ENCODE measurements at regions not wholly inside any gene's neighbourhood (a gene's known extent, or its start where the extent isn't known, plus 50 kb on each side); places are given as distances from the start of the nearest gene placed in this dataset.

DNA sequence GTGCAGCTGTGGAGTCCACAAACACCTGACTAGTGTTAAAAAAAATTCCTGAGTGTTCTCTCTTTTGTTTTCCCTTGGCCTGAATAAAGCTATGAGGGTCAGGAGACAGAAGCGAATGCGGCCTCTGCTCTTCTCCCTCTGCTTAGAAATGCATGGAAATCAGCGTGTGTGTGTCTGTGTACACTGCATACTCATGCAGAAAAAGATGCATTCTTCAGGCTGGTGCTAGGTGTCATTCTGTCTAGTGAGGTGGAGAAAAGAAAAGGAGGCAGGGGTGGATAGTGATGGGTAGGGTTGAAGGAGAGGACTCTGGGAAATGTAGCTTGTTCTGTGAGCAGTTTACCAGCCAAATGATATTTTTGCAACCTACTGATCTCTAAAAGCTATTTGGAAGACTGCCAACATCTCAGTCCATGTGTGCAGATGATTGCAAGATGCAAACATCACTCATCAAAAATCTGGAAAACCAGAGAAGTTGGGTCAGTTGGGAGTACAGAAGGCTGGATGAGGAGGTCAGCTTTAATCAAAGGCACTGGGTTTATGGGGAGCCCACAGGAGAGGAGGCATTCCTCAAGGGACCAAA lies 177.7 kb downstream of the INSIG2 start:
- no peak for DNase-seq

DNA sequence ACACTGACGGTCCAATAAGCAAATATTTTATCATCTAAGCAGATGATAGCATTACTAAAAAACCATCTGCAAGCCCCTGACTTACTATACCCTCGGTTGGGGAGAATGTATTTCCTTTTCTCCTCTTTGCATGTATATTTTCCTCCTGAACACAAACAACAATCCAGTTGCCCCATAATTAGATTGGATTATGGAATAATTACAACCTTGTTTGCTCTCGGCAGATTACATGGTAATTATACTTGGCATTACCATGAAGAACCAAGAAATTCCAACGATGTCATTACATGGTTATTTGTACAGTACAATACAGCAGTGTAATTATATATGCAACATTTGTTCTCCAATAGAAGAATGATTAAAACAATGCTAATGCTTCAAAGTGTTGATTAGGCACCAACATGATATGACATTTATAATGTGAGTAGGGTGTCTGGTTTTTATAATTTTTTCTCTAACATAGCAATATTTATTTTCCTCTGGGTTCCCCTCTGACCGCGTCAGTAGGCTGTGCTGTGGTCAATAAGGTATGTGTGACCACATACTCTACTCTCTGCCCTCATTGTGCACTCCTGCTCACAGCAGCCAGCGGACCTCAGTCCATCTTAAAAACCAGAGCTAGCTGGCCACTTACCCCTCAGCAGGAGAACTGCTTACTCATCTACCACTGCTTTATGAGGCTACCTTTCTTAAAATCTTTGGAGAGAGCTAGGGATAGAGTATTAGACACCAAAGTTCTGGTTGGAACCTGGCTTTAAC lies 176.1 kb downstream of the INSIG2 start:
- no peak for DNase-seq

DNA sequence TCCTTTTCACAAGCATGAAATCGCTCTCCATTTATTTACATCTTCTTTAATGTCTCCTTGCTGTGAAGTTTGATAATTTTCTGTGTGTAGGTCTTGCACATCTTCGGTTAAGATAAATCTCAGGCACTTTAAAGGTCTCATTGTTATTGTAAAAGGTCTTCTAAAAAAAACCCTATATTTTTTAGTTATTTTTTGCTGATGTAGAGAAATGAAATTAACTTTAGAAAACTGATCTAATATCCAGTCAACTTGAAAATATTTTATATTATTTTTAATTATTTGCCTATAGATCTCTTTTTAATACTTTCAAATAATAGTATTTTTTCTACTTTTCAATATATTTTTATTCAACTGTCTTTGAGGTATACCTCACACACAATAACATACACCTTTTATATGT lies 169.4 kb downstream of the INSIG2 start:
- no peak for DNase-seq

DNA sequence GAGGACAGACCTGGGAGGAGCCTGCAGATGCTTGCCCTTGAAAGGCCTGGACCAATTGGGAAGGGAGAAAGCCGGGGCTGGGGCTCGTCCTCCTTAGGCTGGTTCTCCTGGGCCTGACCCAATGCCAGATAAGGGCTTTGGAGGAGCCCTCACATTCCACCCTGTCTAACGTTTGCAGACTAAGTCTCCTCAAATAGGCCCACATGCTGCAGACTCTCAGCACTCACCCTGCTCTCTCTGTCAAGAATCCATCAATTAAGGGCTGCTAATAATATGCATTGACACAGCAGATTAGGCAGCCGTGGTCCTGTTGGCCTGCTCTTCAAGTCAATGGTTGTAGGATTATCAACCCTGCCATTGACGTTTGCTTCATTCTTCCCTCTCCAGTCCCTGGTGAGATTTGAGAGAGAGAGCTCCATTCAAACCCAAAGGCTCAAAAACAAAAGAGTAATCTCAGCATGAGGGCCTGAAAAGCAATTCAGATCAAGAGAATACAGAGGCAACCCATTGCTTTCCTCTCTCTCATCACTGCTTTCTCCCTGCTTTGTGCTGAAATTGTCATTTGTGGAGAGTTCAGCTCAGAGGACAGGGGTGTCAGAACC lies 167.6 kb downstream of the INSIG2 start:
- DNase-seq, result no peak

DNA sequence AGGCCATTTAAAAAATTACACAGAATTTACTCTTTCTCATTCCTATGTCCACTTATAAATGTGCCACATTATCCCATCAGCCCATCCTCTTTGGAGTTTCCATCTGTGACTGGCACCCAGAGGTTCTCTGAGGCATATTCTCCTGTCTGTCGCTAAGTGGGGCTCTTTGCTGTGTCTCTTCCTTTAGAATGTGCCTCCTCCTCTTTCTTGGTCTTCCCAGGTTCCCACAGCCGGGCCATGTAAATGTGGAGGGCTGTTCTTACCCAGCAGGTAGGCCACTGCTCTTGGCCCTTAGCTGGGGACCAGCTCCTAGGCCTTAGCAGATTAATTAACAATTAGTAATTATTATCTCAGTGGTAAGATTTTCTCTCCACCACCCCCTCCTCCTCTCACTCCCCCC lies 167.0 kb downstream of the INSIG2 start:
- no peak for DNase-seq

DNA sequence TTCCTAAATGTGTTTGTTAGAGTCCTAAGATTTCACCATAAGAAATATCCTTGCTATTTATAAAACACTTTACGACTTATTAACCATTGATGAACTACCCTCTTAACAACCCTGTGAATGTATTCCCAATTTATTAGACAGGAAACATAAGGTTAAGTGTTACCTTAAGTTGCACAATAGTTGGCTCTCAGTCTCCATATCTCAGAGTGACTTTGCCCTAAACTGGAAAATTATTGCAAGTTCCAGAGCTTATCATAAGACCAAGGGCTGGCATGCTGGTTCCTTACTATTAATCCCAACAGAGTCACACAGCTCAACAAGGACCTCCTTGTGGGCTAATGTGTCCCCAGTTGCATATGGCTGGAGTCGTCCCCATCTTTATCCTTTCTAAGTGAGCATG lies 165.8 kb downstream of the INSIG2 start:
- no peak for DNase-seq

DNA sequence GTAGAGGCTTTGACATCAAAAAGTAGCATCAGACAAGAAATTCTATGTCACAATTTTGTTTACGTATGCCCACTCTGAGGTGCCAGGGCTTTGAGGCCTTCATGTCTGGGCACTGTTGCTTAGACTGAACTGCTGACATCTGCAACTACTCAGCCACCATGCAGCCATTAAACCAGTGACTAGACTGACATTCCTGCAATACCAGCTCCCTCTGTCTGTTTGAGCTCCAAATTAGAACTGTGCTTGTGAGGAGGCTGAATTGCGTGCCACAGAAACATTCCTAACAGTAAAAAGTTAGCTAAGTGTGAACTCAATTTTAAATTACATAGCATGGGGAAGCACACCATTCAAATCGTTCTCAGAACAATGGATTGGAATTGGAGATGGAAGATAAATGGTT lies 163.2 kb downstream of the INSIG2 start:
- no peak for DNase-seq

DNA sequence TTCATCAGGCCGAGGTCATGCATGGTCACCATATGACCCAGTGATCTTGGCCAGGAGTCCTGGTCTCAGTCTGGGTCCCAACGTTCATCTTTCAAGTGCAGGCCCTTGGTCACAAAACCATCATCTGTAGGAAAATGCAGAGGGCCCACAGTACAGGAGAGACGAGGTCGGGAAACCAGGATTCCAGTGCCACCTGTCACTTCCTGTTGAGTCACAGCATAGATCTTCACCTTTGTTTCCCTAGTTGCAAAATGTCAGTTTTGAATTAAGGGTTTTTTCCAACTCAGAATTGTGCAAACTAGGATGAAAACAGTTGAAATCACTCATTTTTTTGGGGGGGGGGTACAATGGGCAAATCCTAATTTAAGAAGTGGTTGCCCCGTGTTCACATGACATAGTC lies 162.2 kb downstream of the INSIG2 start:
- no peak for DNase-seq

DNA sequence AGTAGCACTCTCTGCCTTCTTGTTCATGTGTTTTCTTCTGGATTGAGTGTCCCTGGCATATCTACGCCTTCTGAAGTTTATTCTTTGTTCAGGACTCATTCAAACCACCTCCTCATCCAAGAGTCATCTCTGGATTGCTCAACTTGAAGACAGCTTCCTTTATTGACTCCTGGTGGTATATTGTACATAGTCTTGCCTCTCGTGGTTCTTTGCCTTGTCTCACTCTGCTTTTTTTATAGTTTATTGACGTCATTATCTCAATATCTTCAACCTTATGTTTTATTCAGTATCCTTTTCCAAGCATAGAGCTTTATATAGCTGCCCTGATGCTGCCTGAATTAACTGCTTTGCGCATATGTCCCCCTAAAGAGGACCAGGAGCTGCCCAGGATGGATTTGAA lies 161.7 kb downstream of the INSIG2 start:
- no peak for DNase-seq

DNA sequence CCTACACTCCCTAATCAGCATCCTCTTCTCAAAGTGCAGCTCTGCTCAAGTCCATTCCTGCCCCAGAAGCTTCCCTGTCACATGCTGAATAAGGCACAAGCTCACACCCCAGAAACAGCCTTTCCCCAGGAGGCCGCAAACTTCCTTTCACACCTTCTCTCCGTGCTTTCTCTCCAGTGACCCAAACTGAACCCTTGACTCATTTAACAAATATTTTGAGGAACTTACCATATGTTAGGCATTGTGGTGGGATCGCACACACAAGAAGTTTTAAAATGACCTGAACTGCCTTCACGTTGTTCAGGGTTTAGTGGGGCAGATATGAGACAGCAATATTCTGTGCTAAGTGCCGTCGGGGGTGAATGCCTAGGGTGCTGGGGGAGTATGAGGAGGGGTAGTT lies 161.3 kb downstream of the INSIG2 start:
- DNase-seq, result no peak

DNA sequence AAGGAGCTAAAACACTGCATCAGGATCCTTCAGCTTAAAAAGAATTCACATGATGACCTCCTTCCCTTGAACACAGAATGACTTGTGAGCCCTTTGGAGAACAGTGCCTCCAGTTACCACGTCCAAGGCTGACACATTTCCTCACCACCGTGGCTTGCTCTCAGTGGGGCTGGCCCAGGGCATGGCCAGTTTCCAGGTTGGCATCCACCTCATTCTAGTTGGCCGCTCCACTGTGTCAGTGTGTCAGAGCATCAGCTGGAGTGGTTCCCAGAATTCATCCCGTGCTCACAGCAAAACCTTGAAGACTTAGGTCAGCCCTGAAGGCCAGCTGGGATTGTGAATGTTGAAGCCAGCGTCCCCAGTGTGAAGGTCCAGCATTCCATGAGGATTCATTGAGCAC lies 158.5 kb downstream of the INSIG2 start:
- DNase-seq, result no peak

DNA sequence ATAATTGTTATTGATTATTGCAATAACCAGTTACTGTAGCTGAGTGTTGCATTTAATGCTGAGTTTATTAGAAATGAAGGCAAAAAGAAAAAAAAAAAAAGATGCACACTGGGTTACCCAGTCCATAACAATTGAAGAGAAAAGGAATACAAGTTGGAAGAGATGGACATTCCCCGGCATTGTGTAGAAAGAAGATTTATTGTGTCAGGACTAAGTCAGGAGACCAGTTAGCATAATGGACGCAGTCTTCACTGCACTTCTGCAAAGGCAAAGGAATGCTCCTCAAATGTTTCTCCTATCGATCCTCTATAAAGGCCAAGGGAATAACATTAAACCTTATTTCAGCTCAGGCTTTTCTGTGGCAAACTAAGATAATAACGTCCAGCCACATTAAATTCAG lies 157.8 kb downstream of the INSIG2 start:
- DNase-seq, result no peak

DNA sequence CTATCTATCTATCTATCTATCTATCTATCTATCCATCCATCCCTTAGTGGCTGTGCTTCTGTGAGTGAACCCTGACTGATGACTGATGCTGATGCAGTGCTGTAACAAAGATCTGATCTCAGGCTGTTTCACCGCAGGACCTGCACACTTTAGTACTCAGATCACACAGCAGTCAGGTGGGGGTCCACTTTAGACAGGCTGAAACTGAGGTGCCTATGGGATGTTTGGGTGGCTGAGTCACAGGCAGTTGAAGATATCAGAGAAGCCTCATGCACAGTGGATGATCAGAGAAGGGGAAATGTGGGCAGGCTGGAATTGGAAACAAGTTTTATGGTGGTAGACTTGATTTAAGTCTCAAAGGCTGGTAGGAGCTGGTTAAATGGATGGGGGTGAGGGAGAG lies 156.4 kb downstream of the INSIG2 start:
- DNase-seq, result no peak

DNA sequence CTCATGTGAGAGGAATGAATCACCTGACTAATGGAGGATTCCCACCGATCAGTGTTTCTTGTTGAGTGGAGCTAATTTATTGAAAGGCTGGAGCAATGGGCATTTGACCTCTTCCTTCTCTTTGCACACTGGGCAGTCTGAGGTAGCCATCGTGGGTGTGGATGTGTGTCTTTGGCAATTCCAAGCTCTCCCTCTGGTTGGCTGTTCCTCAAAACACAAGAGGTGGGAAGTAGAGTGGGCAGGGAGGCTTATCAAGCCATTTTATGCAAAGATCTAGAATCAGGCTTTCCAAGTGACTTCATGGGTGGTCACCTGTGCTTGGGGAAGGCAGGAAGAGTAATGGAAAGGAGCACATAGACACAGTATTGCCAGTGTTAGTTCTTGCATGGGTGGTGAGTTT lies 154.8 kb downstream of the INSIG2 start:
- no peak for DNase-seq

DNA sequence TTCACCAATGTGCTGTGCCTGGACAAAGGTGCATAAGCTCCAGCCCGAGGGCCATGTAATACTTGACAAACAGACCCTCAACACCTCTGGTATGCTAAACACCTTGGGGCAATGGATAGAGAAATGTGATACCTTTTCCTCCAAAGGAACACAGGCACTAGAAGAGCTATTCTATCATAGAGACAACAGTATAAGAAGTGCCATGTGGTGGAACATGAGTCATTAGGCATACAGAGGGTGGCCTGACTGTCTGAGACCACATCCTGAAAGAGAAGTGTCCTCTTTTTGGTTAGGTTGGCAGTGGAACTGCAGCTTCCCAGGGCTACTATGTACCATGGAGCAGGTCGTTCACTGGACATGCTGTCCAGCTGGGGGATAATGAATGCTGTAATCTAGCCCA lies 153.9 kb downstream of the INSIG2 start:
- DNase-seq, result no peak

DNA sequence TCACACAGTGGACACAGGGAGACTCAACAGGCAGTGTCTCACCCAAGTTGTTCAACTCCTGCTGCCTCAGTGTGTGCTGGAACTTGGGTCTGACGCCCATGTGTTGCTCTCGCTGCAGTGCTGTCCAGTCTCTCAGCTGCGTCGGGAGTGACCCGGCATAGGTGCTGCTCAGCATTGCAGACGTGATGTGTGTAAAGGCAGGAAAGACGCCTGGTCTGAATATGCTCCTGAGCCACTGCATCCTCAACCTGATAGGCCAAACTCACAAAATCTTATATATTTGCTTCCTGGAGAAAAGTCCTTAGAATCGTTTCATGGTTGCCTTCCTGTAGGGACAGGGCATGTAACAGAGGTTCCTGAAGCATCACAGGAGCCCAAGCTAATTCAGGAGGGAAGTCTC lies 152.9 kb downstream of the INSIG2 start:
- no peak for DNase-seq

DNA sequence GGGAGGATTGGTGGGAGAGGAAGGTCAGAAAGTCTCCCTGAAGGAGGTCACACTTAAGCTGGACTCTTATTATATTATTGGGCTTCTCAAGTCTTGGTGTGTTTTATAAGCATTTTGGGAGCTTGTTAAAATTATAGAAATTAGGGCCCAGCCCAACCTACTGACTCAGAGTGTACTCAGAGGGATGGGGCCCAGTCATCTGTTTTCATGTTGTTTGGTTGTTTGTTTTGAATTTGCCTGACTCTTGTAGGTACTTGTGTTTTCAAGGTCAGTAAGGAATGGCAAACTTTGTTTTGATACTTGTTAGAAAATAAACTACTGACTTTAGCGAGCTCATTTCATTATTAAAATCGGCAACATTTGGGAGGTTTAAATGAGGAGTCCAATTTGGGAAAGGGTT lies 152.0 kb downstream of the INSIG2 start:
- no peak for DNase-seq

DNA sequence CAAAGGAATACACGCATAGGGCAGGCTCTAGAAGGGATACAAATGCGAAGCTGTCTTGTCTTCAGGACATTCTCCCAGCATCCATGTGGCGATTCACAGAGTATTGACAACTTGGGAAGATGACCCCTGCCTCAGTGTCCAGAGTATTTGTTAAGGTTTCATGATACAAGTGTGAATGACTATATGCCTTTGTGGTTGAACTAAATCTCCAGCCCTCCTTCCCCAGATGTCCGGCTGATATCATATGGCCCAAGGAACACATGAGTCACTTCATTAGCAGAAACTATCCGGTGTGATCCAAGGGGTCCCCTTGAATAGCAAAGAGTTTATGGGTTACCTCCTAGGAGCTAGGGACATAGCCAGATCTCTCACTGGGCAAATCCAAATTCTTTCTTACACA lies 151.0 kb downstream of the INSIG2 start:
- DNase-seq, result no peak

DNA sequence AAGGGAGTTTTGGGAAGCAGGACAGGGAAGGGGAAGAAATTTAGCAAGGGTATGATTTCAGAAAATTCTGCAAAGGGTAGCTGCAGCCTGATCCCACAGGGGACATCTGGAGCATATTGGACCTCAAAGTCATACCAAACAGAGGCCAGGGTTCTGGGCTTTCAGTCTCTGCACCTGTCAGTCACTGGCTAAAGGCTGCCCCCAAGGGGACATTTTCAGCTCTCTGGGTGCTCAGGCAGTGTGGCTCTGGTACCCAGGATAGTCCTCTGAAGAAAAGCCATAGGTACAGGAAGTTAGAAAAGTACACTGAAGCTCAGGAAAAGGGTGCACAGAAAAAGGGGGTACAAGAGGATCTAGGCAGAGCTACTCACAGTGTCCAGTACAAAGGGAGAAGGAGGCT lies 149.2 kb downstream of the INSIG2 start:
- DNase-seq, result no peak

DNA sequence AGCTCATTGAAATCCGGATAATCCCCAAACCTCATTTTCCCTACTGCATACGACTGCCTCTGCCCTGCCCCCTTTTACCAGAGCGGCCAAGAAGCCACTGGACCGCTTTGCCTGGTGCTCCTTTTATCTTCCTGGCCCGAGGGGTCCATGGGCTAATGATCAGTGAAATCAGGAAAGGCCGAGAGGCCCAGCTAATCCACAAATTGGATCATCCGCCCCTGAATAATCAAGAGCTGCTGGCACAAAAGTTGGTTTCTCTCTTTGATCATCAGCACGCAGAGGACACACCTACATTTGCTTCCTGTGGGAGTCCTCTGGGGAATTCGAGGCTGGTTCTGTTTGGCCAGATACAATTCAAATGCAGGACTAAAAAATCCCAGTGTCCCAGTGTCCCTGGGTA lies 144.5 kb downstream of the INSIG2 start:
- DNase-seq, result no peak

DNA sequence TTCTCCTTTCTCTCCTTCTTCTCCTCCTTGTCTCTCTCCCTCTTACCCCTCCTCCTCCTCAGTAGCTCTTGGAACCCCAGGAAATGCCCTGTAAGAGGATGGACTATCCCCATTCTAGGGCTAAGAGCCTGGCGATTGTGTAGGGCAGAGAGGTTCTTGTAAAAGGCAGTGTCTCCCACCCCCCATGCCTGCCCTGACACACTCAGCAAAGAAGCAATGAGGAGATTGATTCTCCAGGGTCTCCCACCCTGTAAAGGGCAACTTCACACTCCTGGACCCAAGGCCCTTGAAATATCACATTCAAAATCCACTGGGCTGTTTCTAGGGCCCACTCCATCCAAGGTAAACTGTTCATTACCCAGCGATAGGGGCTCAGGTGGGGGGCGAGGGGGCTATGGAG lies 144.1 kb downstream of the INSIG2 start:
- DNase-seq, result no peak

DNA sequence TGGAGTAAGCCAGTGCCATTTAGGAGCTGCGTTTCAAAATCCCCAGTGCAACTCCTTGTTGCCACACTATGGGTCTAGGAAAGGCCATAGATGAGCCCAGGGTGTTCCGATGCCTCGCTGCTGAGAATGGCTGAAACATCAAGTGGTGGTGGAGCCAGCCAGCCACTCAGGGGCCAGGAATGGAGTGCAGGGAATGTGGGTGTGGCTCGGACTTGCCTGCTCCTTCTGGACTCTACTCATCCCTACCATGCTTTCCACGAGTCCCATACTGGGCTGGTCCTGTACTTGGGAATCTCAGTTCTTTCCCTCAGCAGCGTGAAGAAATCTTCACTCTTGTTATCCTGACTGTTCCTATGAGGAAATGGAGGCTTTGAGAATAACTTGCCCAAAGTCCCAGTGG lies 143.5 kb downstream of the INSIG2 start:
- no peak for DNase-seq

DNA sequence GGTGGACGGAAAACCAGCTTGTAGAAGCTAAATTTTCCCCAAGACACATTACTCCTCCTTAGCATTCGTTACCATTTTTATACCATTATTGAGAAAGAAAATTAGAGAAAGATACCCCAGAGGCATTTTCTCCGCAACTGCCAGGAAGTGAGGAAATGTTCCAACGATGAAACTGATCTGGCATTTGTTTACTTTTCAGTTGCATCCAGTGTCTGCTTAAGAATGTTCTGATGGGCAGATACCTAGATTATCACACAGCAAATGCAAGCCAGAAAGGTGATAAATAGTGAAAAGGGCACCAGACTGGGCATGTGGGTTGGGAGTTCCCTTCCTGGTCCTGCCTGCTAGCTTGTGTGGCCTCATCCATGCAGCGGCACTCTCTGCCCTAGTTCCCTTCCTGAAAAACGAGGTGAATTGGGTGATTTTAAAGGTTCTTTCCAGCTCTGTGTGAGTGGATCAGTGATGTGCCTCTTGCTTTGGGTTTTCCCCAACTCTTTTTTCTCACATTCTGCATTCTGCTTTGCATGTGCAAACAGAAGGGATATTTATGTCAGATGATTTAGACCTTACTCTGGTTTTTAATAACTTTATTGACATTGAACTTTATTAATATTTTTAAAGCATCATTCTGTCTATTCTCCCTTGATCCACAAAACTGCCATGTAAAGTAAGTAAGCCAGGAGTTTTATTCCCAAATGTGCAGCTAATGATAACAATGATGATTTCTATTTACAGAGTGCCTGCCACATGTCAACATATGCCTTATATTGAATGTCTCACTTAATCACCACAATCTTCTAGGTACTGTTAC lies 139.6 kb downstream of the INSIG2 start:
- no peak for DNase-seq

DNA sequence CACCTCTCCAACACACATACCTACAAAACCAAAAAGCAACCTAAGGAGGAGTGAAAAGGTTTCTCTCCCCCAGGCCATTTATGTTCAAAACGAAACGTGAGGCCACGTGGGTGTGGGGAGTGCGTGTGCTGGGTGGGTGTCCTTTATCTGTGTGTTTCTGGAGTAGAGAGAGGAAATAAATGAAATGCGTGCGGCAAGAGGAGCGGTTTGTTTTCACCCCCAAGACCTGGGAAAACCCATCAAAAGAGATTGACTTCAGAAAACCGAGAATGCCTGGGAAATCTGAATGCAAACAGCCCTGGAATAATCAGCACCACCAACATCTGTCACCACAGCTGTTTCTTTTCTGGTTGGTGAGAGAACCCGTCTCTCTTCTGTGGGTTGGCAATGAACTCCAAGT lies 137.4 kb downstream of the INSIG2 start:
- DNase-seq, result no peak
